Stomach smooth muscle (tissue), 2 donors: ENCODE measurements at regions not wholly inside any gene's neighbourhood (a gene's known extent, or its start where the extent isn't known, plus 50 kb on each side); places are given as distances from the start of the nearest gene placed in this dataset.

ENCODE experiments used
- H3K27ac ChIP-seq: one replicate; pipeline ENCODE4 v1.7.0; 2013; ENCODE audit warnings: mild to moderate bottlenecking, low read length, inconsistent platforms
- H3K27me3 ChIP-seq, 2 donors: one replicate each; pipeline ENCODE4 v1.7.0; 2013; ENCODE audit warnings: low read length in 2 of 2; ENCODE audit not compliant: insufficient read depth in 2 of 2, control insufficient read depth in 1 of 2
- H3K36me3 ChIP-seq, 2 donors: one replicate each; pipeline ENCODE4 v1.7.0; 2013; ENCODE audit warnings: low read length in 2 of 2; ENCODE audit not compliant: control insufficient read depth in 2 of 2, insufficient read depth in 2 of 2
- H3K4me1 ChIP-seq: one replicate; pipeline ENCODE4 v1.7.0; 2013; ENCODE audit warnings: low read length; ENCODE audit not compliant: control insufficient read depth, insufficient read depth
- H3K4me3 ChIP-seq, 2 donors: one replicate each; pipeline ENCODE4 v1.7.0; 2013; ENCODE audit warnings: low read length in 2 of 2
- H3K9ac ChIP-seq, 2 donors: one replicate each; pipeline ENCODE4 v1.7.0; 2013; ENCODE audit warnings: low read length in 2 of 2, mild to moderate bottlenecking in 1 of 2
- H3K9me3 ChIP-seq, 2 donors: one replicate each; pipeline ENCODE4 v1.7.0; 2013; ENCODE audit warnings: low read length in 2 of 2; ENCODE audit not compliant: control insufficient read depth in 2 of 2
- donor health status: healthy.
- donor health status: Pancreatic carcinoma.

DNA sequence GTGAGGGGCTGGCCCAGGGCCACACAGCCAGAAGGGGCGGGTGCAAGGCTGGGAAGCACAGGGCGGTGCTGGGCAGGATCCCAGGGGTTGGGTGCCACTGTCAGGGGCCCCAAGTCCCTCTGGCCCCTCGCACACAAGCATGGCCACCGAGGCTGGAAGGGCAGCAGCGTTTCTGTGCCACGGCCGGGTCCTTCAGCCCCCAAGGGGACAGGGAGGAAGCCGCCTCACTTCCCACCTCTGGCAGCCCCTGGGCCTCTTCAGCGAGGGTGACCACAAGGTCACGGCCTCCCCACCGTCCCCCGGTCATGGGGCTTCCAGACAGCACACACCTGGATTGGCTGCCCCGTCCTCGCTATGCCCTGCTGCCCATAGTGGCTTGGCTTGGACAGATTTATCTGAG is 77.1 kb upstream of the TTC34 start:
- Histone ChIP-seq H3K4me3 (no peak overlapping the region), H3K4me1 (peaks cover 10% of the 10 kb centered on the region), H3K27me3 (peaks cover 7 to 23% of the 10 kb centered on the region in 2 donors), H3K27ac (no peak overlapping the region), H3K36me3 (no peaks in the 10 kb centered on the region), H3K9me3 (no peaks in the 10 kb centered on the region), H3K9ac (no peak overlapping the region)

GRCh38 chr1:2879026-2879425 is 77.5 kb upstream of the TTC34 start:
- no peaks in the 10 kb centered on the region for H3K9me3 ChIP-seq
- no peak overlapping the region for H3K27ac ChIP-seq
- peaks cover 5 to 19% of the 10 kb centered on the region in 2 donors for H3K27me3 ChIP-seq
- H3K9ac ChIP-seq: no peak overlapping the region
- no peak overlapping the region for H3K4me3 ChIP-seq
- H3K4me1 ChIP-seq: peaks cover 10% of the 10 kb centered on the region
- no peaks in the 10 kb centered on the region for H3K36me3 ChIP-seq

DNA sequence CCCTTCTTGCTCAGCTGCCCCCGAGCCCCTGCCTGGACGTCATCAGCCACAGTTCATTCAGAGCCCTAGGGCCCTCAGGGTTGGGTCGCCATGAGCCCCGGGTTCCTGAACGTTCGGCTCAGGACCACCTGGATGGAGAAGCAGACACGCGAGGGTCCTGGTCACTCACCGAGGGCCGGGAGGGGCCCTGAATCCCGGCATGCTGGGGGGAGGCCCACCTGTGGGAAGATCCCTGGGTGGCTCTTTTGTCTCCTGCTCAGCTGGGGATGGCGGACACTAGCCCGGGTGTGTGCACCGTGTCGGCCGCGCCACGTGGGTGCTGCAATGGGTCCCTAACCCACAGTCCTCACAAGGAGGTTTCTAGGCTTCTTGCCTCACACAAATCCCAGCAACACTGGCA is 78.1 kb upstream of the TTC34 start:
- H3K4me1 ChIP-seq: peaks cover 6% of the 10 kb centered on the region
- H3K4me3 ChIP-seq: no peak overlapping the region
- H3K9ac ChIP-seq: no peak overlapping the region
- no peaks in the 10 kb centered on the region for H3K9me3 ChIP-seq
- peaks cover under 1 to 13% of the 10 kb centered on the region in 2 donors for H3K27me3 ChIP-seq
- no peak overlapping the region for H3K27ac ChIP-seq
- H3K36me3 ChIP-seq: no peaks in the 10 kb centered on the region

DNA sequence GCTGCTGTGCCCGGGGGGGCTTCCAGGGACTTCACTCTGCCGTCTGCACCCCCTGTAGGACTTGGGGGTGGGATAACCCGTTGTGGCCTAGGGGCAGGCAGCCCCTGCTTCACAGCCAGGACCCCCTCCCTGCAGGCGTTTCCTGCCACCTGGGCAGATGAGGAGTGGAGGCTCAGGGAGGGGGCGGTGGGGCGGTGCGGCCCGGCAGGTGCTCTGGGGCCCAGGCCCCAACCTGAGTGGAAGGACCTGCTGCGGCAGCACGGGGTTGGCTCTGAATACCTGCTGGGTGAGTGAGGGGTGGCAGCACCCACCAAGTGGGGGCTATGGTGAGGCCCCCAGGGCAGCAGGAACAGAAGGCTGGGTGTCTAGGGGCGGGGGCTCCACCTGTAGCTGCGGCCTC is 78.6 kb upstream of the TTC34 start:
- Histone ChIP-seq H3K4me1 (peaks cover 5% of the 10 kb centered on the region), H3K9me3 (no peaks in the 10 kb centered on the region), H3K9ac (no peak overlapping the region), H3K27ac (no peak overlapping the region), H3K36me3 (no peaks in the 10 kb centered on the region), H3K4me3 (no peak overlapping the region), H3K27me3 (peaks cover 0 to 8% of the 10 kb centered on the region in 2 donors)

- Histone ChIP-seq H3K27ac (no peak overlapping the region), H3K9ac (no peak overlapping the region), H3K4me1 (peaks cover under 1% of the 10 kb centered on the region), H3K9me3 (no peaks in the 10 kb centered on the region), H3K4me3 (no peak overlapping the region), H3K27me3 (peaks cover 0 to 4% of the 10 kb centered on the region in 2 donors), H3K36me3 (no peaks in the 10 kb centered on the region)
Observed at GRCh38 chr1:2880812-2881295, 79.4 kb upstream of the TTC34 start.

GRCh38 chr1:2881556-2881955 is 80.1 kb upstream of the TTC34 start:
- H3K9ac ChIP-seq: no peak overlapping the region
- peaks cover 0 to 4% of the 10 kb centered on the region in 2 donors for H3K27me3 ChIP-seq
- no peak overlapping the region for H3K4me3 ChIP-seq
- H3K9me3 ChIP-seq: no peaks in the 10 kb centered on the region
- no peak overlapping the region for H3K27ac ChIP-seq
- H3K4me1 ChIP-seq: no peaks in the 10 kb centered on the region
- H3K36me3 ChIP-seq: no peaks in the 10 kb centered on the region

DNA sequence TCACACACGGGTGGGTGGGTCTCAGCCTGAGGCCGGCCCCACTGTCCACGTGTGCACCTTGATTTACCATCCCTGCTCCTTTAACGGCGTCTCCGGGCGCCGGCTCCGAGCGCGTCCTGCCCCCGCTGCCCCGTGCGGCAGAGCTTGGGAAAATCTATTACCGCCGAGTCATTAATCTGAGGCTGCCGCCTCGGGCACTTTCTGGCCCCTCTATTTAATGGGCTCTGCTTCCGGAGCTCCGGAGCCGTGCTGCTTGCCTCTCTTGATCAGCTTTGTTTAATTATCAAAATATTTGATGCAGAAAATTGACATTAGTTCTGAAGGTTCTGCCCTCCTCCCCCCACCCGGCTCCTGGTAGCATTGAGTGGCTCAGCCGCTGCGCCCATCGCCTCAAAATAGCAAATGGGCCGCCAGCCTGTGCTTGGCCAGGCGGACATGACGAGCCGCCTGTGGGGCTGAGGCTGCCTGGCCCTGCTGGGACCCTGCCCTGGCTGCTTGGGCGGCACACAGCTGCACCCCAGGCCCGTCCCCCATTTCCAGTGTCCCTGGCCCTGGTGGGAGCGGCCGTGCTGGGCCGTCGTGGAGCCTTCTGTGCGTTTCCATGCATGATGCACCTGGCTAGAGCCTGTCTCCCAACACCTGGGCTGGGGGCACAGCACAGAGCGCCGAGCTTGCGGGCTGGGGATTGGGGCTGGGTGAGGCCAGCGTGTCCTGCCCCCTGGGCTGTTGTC is 81.6 kb upstream of the TTC34 start:
- Histone ChIP-seq H3K36me3 (no peaks in the 10 kb centered on the region), H3K9me3 (no peaks in the 10 kb centered on the region), H3K4me1 (no peaks in the 10 kb centered on the region), H3K27ac (no peak overlapping the region), H3K4me3 (no peak overlapping the region), H3K27me3 (peaks cover 2 to 6% of the 10 kb centered on the region in 2 donors), H3K9ac (no peak overlapping the region)

GRCh38 chr1:2885001-2885400 is 83.5 kb upstream of the TTC34 start:
- Histone ChIP-seq H3K27ac (no peak overlapping the region), H3K27me3 (peaks cover 9 to 11% of the 10 kb centered on the region in 2 donors), H3K9me3 (no peaks in the 10 kb centered on the region), H3K4me3 (no peak overlapping the region), H3K4me1 (no peaks in the 10 kb centered on the region), H3K9ac (no peak overlapping the region), H3K36me3 (no peaks in the 10 kb centered on the region)

- Histone ChIP-seq H3K4me3 (no peak overlapping the region), H3K9ac (no peak overlapping the region), H3K4me1 (no peaks in the 10 kb centered on the region), H3K27me3 (peaks cover 14 to 20% of the 10 kb centered on the region in 2 donors), H3K36me3 (no peaks in the 10 kb centered on the region), H3K27ac (no peak overlapping the region), H3K9me3 (no peaks in the 10 kb centered on the region)
Observed at GRCh38 chr1:2886631-2887030, 85.1 kb upstream of the TTC34 start.

- Histone ChIP-seq H3K4me1 (no peaks in the 10 kb centered on the region), H3K27me3 (peaks cover 15 to 20% of the 10 kb centered on the region in 2 donors), H3K36me3 (no peaks in the 10 kb centered on the region), H3K9ac (no peak overlapping the region), H3K4me3 (no peak overlapping the region), H3K27ac (no peak overlapping the region), H3K9me3 (no peaks in the 10 kb centered on the region)
Observed at GRCh38 chr1:2887941-2888855, 86.7 kb upstream of the TTC34 start.
